H9 (cell line): ENCODE measurements at regions not wholly inside any gene's neighbourhood (a gene's known extent, or its start where the extent isn't known, plus 50 kb on each side); places are given as distances from the start of the nearest gene placed in this dataset.
"Not testable (repeated sequence)": the region's sequence is repeated elsewhere in the genome, so short reads cannot be mapped to it uniquely, and the experiment has no call there.

Source experiments
- DNase-seq: peaks from one replicate; pipeline ENCODE4 v3.0.0-alpha.2; 2017
- H2AFZ ChIP-seq: one replicate; pipeline ENCODE4 v1.6.1; 2013; ENCODE audit warnings: mild to moderate bottlenecking, low read length, control low read depth, moderate library complexity
- H2AK5ac ChIP-seq: 2 replicates; pipeline ENCODE4 v1.6.1; 2013; ENCODE audit warnings: low read length, control low read depth, mixed read lengths; ENCODE audit not compliant: insufficient read length
- H2BK120ac ChIP-seq: one replicate; pipeline ENCODE4 v1.6.1; 2013; ENCODE audit warnings: low read depth, mild to moderate bottlenecking, low read length, control low read depth, inconsistent platforms; ENCODE audit not compliant: poor library complexity, severe bottlenecking
- H2BK12ac ChIP-seq: 2 replicates; pipeline ENCODE4 v1.6.1; 2013; ENCODE audit warnings: low read length, control low read depth, mixed read lengths, low read depth; ENCODE audit not compliant: insufficient read length
- H2BK15ac ChIP-seq: 2 replicates; pipeline ENCODE4 v1.6.1; 2013; ENCODE audit warnings: low read depth, low read length, control low read depth
- H2BK20ac ChIP-seq: one replicate; pipeline ENCODE4 v1.6.1; 2013; ENCODE audit warnings: low read depth, mild to moderate bottlenecking, low read length, control low read depth, inconsistent platforms; ENCODE audit not compliant: poor library complexity, severe bottlenecking
- H2BK5ac ChIP-seq: 2 replicates; pipeline ENCODE4 v1.6.1; 2013; ENCODE audit warnings: low read length, control low read depth, mixed read lengths; ENCODE audit not compliant: insufficient read length
- H3K14ac ChIP-seq: 2 replicates; pipeline ENCODE4 v1.6.1; 2013; ENCODE audit warnings: low read length, control low read depth; ENCODE audit not compliant: insufficient read depth
- H3K18ac ChIP-seq: 2 replicates; pipeline ENCODE4 v1.6.1; 2013; ENCODE audit warnings: low read depth, mild to moderate bottlenecking, mixed read lengths, low read length, control low read depth; ENCODE audit not compliant: insufficient read length
- H3K23ac ChIP-seq: 2 replicates; pipeline ENCODE4 v1.6.1; 2013; ENCODE audit warnings: low read length, control low read depth, mixed read lengths, low read depth; ENCODE audit not compliant: insufficient read length
- H3K23me2 ChIP-seq: 2 replicates; pipeline ENCODE4 v1.6.1; 2013; ENCODE audit warnings: low read depth, mild to moderate bottlenecking, mixed read lengths, low read length, control low read depth; ENCODE audit not compliant: insufficient read length, poor library complexity, severe bottlenecking
- H3K27ac ChIP-seq: 2 replicates; pipeline ENCODE4 v1.5.1; 2013; ENCODE audit warnings: low read length, control low read depth, mixed read lengths, low read depth; ENCODE audit not compliant: insufficient read length
- H3K27me3 ChIP-seq: 2 replicates; pipeline ENCODE4 v1.6.1; 2013; ENCODE audit warnings: low read length, control low read depth, inconsistent platforms; ENCODE audit not compliant: insufficient read depth
- H3K4ac ChIP-seq: 2 replicates; pipeline ENCODE4 v1.6.1; 2013; ENCODE audit warnings: low read depth, mild to moderate bottlenecking, control low read depth, inconsistent platforms, low read length, moderate library complexity
- H3K4me1 ChIP-seq: 2 replicates; pipeline ENCODE4 v1.6.1; 2013; ENCODE audit warnings: low read length, control low read depth, inconsistent platforms; ENCODE audit not compliant: insufficient read depth
- H3K4me2 ChIP-seq: 2 replicates; pipeline ENCODE4 v1.6.1; 2013; ENCODE audit warnings: low read length, control low read depth, mixed read lengths; ENCODE audit not compliant: insufficient read length, insufficient read depth
- H3K56ac ChIP-seq: 2 replicates; pipeline ENCODE4 v1.6.1; 2013; ENCODE audit warnings: low read depth, mild to moderate bottlenecking, mixed read lengths, low read length, control low read depth; ENCODE audit not compliant: insufficient read length
- H3K79me1 ChIP-seq: 2 replicates; pipeline ENCODE4 v1.6.1; 2013; ENCODE audit warnings: low read depth, mild to moderate bottlenecking, moderate library complexity, low read length, control low read depth, inconsistent platforms; ENCODE audit not compliant: insufficient read depth, poor library complexity, severe bottlenecking
- H3K79me2 ChIP-seq: 2 replicates; pipeline ENCODE4 v1.6.1; 2013; ENCODE audit warnings: low read length, control low read depth, inconsistent platforms; ENCODE audit not compliant: insufficient read depth
- H3K9ac ChIP-seq: 2 replicates; pipeline ENCODE4 v1.6.1; 2013; ENCODE audit warnings: low read length, control low read depth, mixed read lengths; ENCODE audit not compliant: insufficient read length; ENCODE audit errors: extremely low read depth
- H3K9me3 ChIP-seq: one replicate; pipeline ENCODE4 v1.6.1; 2013; ENCODE audit warnings: low read depth, low read length, inconsistent platforms; ENCODE audit not compliant: control insufficient read depth
- H3T11ph ChIP-seq: one replicate; pipeline ENCODE4 v1.6.1; 2013; ENCODE audit warnings: mild to moderate bottlenecking, low read length, control low read depth, inconsistent platforms
- H4K20me1 ChIP-seq: one replicate; pipeline ENCODE4 v1.6.1; 2013; ENCODE audit not compliant: control insufficient read depth, insufficient read length, insufficient read depth
- H4K5ac ChIP-seq: 2 replicates; pipeline ENCODE4 v1.6.1; 2013; ENCODE audit warnings: low read depth, mild to moderate bottlenecking, mixed read lengths, low read length, control low read depth; ENCODE audit not compliant: insufficient read length
- H4K8ac ChIP-seq: replicated peaks from 2 replicates; pipeline ENCODE4 v1.6.1; 2013; ENCODE audit warnings: low read length, control low read depth, mixed read lengths, low read depth; ENCODE audit not compliant: insufficient read length
- H4K91ac ChIP-seq: 2 replicates; pipeline ENCODE4 v1.6.1; 2013; ENCODE audit warnings: low read depth, mild to moderate bottlenecking, moderate library complexity, mixed read lengths, low read length, control low read depth; ENCODE audit not compliant: insufficient read length
- H3K27ac Mint-ChIP-seq, 3 experiments: 2 replicates in 2 of 3; 3 replicates in 1 of 3; pipeline ENCODE4 v1.8.0; 2020 to 2021; ENCODE audit warnings: mixed read lengths in 3 of 3, mild to moderate bottlenecking in 1 of 3, moderate library complexity in 1 of 3
- H3K27me3 Mint-ChIP-seq: 2 replicates; pipeline ENCODE4 v1.8.0; 2021; ENCODE audit warnings: low read depth, mild to moderate bottlenecking, moderate library complexity, mixed read lengths
- H3K36me3 Mint-ChIP-seq, 3 experiments: 2 replicates in 2 of 3; 3 replicates in 1 of 3; pipeline ENCODE4 v1.8.0; 2020 to 2021; ENCODE audit warnings: low read depth in 3 of 3, mixed read lengths in 3 of 3; ENCODE audit not compliant: insufficient read depth in 1 of 3
- H3K4me1 Mint-ChIP-seq, 2 experiments: 2 replicates each; pipeline ENCODE4 v1.8.0; 2020; ENCODE audit warnings: mixed read lengths in 2 of 2
- H3K4me3 Mint-ChIP-seq, 2 experiments: 2 replicates in 1 of 2; 3 replicates in 1 of 2; pipeline ENCODE4 v1.8.0; 2020 to 2021; ENCODE audit warnings: mild to moderate bottlenecking in 2 of 2, mixed read lengths in 2 of 2, moderate library complexity in 1 of 2
- H3K9me3 Mint-ChIP-seq, 2 experiments: 2 replicates in 1 of 2; 3 replicates in 1 of 2; pipeline ENCODE4 v1.8.0; 2020; ENCODE audit warnings: mild to moderate bottlenecking in 2 of 2, mixed read lengths in 2 of 2, moderate library complexity in 1 of 2
- WGBS: extraction: QIAGEN DNeasy Blood & Tissue Kit; methylation state at CpG from one replicate; pipeline ENCODE4 v1.1.7; 2013; ENCODE audit warnings: missing lambda C conversion rate, low lambda C conversion rate, mixed read lengths; ENCODE audit not compliant: insufficient read length; ENCODE audit errors: extremely low coverage; 5-methylcytosine and 5-hydroxymethylcytosine counted together
- TF ChIP-seq, protein P1 (sequence below): fragments of 200-600 bp; sonication (generic); conservative IDR thresholded peaks from 3 replicates; pipeline ENCODE4 v1.8.0; 2021; ENCODE audit warnings: antibody characterized with exemption, mild to moderate bottlenecking

GRCh38 chr2:122713800-122714199, 958.3 kb downstream of the TSN start:
- no peak overlapping the region for H3K14ac ChIP-seq
- no peak overlapping the region for H4K91ac ChIP-seq
- H3K27ac Mint-ChIP-seq = no peak overlapping the region
- H3K79me2 ChIP-seq = no peaks in the 10 kb centered on the region
- H4K20me1 ChIP-seq = no peaks in the 10 kb centered on the region
- no peaks in the 10 kb centered on the region for H3K27me3 ChIP-seq
- no peak overlapping the region for H3K23ac ChIP-seq
- no peak overlapping the region for H2BK12ac ChIP-seq
- H3K4me1 Mint-ChIP-seq = peaks cover 3 to 7% of the 10 kb centered on the region in 2 experiments
- no peak overlapping the region for H3K9ac ChIP-seq
- no peak overlapping the region for H3T11ph ChIP-seq
- no peak overlapping the region for H3K56ac ChIP-seq
- H3K36me3 Mint-ChIP-seq = peaks cover 0 to 21% (median 3%) of the 10 kb centered on the region in 3 experiments; a peak in 4 of 7 replicates
- no peaks in the 10 kb centered on the region for H3K79me1 ChIP-seq
- H3K4me2 ChIP-seq = no peak overlapping the region
- no peaks in the 10 kb centered on the region for H3K4me1 ChIP-seq
- H4K5ac ChIP-seq = no peak overlapping the region
- no peak overlapping the region for H2AFZ ChIP-seq
- no peak overlapping the region for H2BK5ac ChIP-seq
- no peaks in the 10 kb centered on the region; the same call in 1 of the 2 replicates for H3K27me3 Mint-ChIP-seq
- H3K4ac ChIP-seq = no peak overlapping the region
- no CpG with 5 or more reads among the region's 2 CpGs for WGBS
- H2BK15ac ChIP-seq = no peak overlapping the region
- no peaks in the 10 kb centered on the region for H3K23me2 ChIP-seq
- no peak for DNase-seq
- H3K4me3 Mint-ChIP-seq = no peak overlapping the region
- TF ChIP-seq, protein P1, sequence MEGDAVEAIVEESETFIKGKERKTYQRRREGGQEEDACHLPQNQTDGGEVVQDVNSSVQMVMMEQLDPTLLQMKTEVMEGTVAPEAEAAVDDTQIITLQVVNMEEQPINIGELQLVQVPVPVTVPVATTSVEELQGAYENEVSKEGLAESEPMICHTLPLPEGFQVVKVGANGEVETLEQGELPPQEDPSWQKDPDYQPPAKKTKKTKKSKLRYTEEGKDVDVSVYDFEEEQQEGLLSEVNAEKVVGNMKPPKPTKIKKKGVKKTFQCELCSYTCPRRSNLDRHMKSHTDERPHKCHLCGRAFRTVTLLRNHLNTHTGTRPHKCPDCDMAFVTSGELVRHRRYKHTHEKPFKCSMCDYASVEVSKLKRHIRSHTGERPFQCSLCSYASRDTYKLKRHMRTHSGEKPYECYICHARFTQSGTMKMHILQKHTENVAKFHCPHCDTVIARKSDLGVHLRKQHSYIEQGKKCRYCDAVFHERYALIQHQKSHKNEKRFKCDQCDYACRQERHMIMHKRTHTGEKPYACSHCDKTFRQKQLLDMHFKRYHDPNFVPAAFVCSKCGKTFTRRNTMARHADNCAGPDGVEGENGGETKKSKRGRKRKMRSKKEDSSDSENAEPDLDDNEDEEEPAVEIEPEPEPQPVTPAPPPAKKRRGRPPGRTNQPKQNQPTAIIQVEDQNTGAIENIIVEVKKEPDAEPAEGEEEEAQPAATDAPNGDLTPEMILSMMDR = no peak
- H3K27ac ChIP-seq = no peak overlapping the region
- H4K8ac ChIP-seq = no peak overlapping the region
- no peak overlapping the region for H2AK5ac ChIP-seq
- H3K18ac ChIP-seq = no peak overlapping the region
- H3K9me3 Mint-ChIP-seq = peaks cover 6 to 10% of the 10 kb centered on the region in 2 experiments; a peak in 4 of 5 replicates
- no peak overlapping the region for H2BK20ac ChIP-seq
- no peak overlapping the region for H2BK120ac ChIP-seq
- no peaks in the 10 kb centered on the region for H3K9me3 ChIP-seq

- not testable (repeated sequence) for H2BK20ac ChIP-seq, H3K56ac ChIP-seq, H3K4me2 ChIP-seq, H3K36me3 Mint-ChIP-seq, DNase-seq, H3K27me3 ChIP-seq, H3K18ac ChIP-seq, H3K23me2 ChIP-seq, H2AK5ac ChIP-seq, H3K79me2 ChIP-seq, H3K9me3 Mint-ChIP-seq, H2AFZ ChIP-seq, H3K9me3 ChIP-seq, H3K27me3 Mint-ChIP-seq, H3K9ac ChIP-seq, H3K23ac ChIP-seq, H3K4me1 ChIP-seq, H3T11ph ChIP-seq, H2BK12ac ChIP-seq, H3K4ac ChIP-seq, H3K79me1 ChIP-seq, H2BK120ac ChIP-seq, H4K8ac ChIP-seq, H3K27ac ChIP-seq, H2BK5ac ChIP-seq, H3K27ac Mint-ChIP-seq, H3K4me3 Mint-ChIP-seq, H4K5ac ChIP-seq, H2BK15ac ChIP-seq, H4K20me1 ChIP-seq, H4K91ac ChIP-seq, H3K4me1 Mint-ChIP-seq, H3K14ac ChIP-seq
- WGBS = no CpG with 5 or more reads among the region's 4 CpGs
These were observed 965.4 kb downstream of the TSN start for GRCh38 chr2:122720822-122721221.
